H1 (cell line): ENCODE measurements at regions not wholly inside any gene's neighbourhood (a gene's known extent, or its start where the extent isn't known, plus 50 kb on each side); places are given as distances from the start of the nearest gene placed in this dataset.

Experiments
- CBX5 ChIP-seq: fragments of 300-800, 300-1000 bp; sonication (generic); IDR thresholded peaks from 2 replicates; pipeline ENCODE4 v1.7.1; 2016; ENCODE audit warnings: antibody characterized with exemption, low read length, low read depth
- CTCF ChIP-seq, 3 experiments: IDR thresholded peaks; 1 replicate in 2 of 3; 2 replicates in 1 of 3; pipeline versions ENCODE4 v1.5.1 to v1.6.1; 2011; ENCODE audit warnings: low read length in 3 of 3, mild to moderate bottlenecking in 3 of 3, inconsistent platforms in 2 of 3, low read depth in 1 of 3, moderate library complexity in 1 of 3; ENCODE audit not compliant: insufficient read depth in 1 of 3; ENCODE audit errors: control extremely low read depth in 1 of 3
- POLR2A ChIP-seq, 2 experiments: IDR thresholded peaks; 1 replicate in 1 of 2; 2 replicates in 1 of 2; pipeline ENCODE4 v1.6.1; 2011; ENCODE audit warnings: low read depth in 2 of 2, low read length in 2 of 2, mild to moderate bottlenecking in 2 of 2; ENCODE audit errors: control extremely low read depth in 1 of 2

GRCh38 chr2:19425419-19425818, 67.0 kb upstream of the OSR1 start:
- TF ChIP-seq CTCF (IDR thresholded peaks at IDR 0.05; ENCODE audit: control extremely low read depth in 1 of 3, insufficient read depth in 1 of 3, low read depth in 1 of 3, low read length in 3 of 3): no peak
- TF ChIP-seq CBX5: no peak
- TF ChIP-seq POLR2A (IDR thresholded peaks at IDR 0.05; ENCODE audit: control extremely low read depth in 1 of 2, low read depth in 2 of 2, low read length in 2 of 2): no peak
